ENCODE measurements at regions not wholly inside any gene's neighbourhood (a gene's known extent, or its start where the extent isn't known, plus 50 kb on each side); places are given as distances from the start of the nearest gene placed in this dataset.

DNA sequence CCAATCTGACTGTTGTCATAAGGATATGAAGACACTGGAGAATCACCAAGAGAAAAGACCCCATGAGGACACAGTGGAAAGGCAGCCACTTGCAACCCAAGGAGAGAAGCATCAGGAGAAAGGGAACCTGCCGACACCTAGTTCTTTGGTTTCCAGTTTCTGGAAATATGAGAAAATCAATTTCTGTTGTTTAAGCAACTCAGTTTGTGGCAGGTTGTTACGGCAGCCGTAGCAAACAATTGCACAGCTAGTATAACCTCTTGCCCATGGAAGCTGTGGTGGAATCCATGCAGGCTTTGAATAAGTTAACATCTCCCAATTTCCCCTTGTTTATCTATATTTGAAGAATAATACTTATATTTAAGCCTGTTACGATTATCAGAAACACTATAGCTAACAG, 1103.0 kb upstream of the PHF14 start:
- Histone ChIP-seq H3K9me2 (replicated peaks; ENCODE audit: insufficient read depth, low read length) (peaks cover 4% of the 10 kb centered on the region; the same call in 1 of the 2 replicates), H3K9ac (ENCODE audit: low read length) (no peak overlapping the region), H3K27ac (ENCODE audit: low read length) (no peak overlapping the region), H3K4me3 (ENCODE audit: low read length) (no peak overlapping the region), H3K9me3 (ENCODE audit: low read length) (peaks cover 11% of the 10 kb centered on the region; the same call in 1 of the 2 replicates), H3K79me2 (ENCODE audit: low read length) (no peaks in the 10 kb centered on the region), H3K4me1 (ENCODE audit: low read length) (no peaks in the 10 kb centered on the region), H3K27me3 (ENCODE audit: low read length) (no peaks in the 10 kb centered on the region), H2AFZ (ENCODE audit: low read length) (no peak overlapping the region), H4K20me1 (ENCODE audit: insufficient read depth, low read depth, low read length) (no peaks in the 10 kb centered on the region), H3K4me2 (ENCODE audit: low read depth, low read length, poor library complexity, severe bottlenecking) (no peak overlapping the region), H3K36me3 (ENCODE audit: insufficient read depth, low read length) (no peaks in the 10 kb centered on the region)
- no peak for DNase-seq

DNA sequence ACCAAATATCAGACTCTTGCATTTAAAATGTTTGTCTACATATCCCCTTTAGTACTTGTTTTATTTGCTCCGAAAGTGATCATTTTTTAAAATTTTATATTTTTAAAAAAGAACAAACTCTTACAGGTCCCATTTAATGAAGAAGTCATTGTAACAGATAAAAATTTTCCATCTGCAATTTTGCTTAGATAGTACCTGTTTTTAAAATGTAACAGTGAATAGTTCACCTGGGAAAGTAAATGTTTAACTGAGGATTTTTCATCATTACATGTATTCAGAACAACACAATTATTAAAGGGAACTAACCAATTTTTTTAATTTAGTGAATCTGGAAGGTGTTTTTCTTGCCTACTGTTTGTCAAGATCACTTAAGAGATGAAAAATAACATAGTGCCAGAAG, 1099.5 kb upstream of the PHF14 start:
- no peaks in the 10 kb centered on the region for H3K27me3 ChIP-seq (ENCODE audit: low read length)
- H3K36me3 ChIP-seq (ENCODE audit: insufficient read depth, low read length), result no peaks in the 10 kb centered on the region
- H3K27ac ChIP-seq (ENCODE audit: low read length), result no peak overlapping the region
- H3K4me2 ChIP-seq (ENCODE audit: low read depth, low read length, poor library complexity, severe bottlenecking), result no peak overlapping the region
- DNase-seq, result no peak
- H3K9me2 ChIP-seq (replicated peaks; ENCODE audit: insufficient read depth, low read length), result no peaks in the 10 kb centered on the region
- H2AFZ ChIP-seq (ENCODE audit: low read length), result no peak overlapping the region
- H3K4me1 ChIP-seq (ENCODE audit: low read length), result no peaks in the 10 kb centered on the region
- H3K4me3 ChIP-seq (ENCODE audit: low read length), result no peak overlapping the region
- peaks cover 10% of the 10 kb centered on the region; the same call in 1 of the 2 replicates for H3K9me3 ChIP-seq (ENCODE audit: low read length)
- H3K79me2 ChIP-seq (ENCODE audit: low read length), result no peaks in the 10 kb centered on the region
- H4K20me1 ChIP-seq (ENCODE audit: insufficient read depth, low read depth, low read length), result no peaks in the 10 kb centered on the region
- H3K9ac ChIP-seq (ENCODE audit: low read length), result no peak overlapping the region

DNA sequence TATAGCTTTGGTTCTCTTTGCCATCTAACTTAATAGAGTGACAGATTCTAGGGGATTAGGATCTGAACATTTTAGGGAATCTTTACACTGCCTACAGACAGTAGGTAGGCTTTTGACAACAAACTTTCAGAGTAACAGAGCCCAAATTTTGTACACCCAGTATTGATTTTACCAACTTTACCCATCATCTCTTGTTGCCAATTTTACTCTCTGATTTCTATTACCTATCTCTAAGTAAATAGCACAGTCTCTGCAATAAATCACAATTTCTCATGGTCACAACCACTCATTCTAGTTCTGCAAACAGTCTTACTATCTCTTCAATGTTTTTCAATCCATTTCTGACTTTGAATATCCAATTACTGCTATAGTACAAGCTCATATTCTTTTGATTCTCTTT, 1097.6 kb upstream of the PHF14 start:
- Histone ChIP-seq H3K27me3 (ENCODE audit: low read length) (no peaks in the 10 kb centered on the region), H3K9ac (ENCODE audit: low read length) (no peak overlapping the region), H3K36me3 (ENCODE audit: insufficient read depth, low read length) (no peaks in the 10 kb centered on the region)

DNA sequence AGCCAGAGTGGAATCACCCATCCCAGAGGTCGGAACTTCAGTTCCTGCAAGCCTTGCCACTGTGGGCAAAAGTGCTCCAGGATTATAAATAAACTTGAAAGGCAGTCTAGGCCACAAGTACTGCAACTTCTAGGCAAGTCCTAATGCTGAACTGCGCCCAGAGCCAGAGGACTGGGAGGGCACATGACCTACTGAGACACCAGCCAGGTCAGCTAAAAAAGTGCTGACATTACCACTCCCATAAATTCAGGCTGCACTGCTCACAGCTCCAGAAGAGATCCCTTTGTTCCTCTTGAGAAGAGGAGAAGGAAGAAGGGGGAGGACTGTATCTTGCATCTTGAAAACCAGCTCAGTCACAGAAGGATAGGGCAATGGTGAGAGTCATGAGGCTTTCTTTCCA, 1084.1 kb upstream of the PHF14 start:
- no peak overlapping the region for H2AFZ ChIP-seq (ENCODE audit: low read length)
- H3K4me1 ChIP-seq (ENCODE audit: low read length), result no peaks in the 10 kb centered on the region
- no peak overlapping the region for H3K4me3 ChIP-seq (ENCODE audit: low read length)
- no peak for DNase-seq
- H3K27ac ChIP-seq (ENCODE audit: low read length), result no peak overlapping the region
- peaks cover 26% of the 10 kb centered on the region for H3K9me3 ChIP-seq (ENCODE audit: low read length)
- no peaks in the 10 kb centered on the region for H3K27me3 ChIP-seq (ENCODE audit: low read length)
- no peaks in the 10 kb centered on the region for H3K79me2 ChIP-seq (ENCODE audit: low read length)
- H4K20me1 ChIP-seq (ENCODE audit: insufficient read depth, low read depth, low read length), result no peaks in the 10 kb centered on the region
- no peaks in the 10 kb centered on the region for H3K9me2 ChIP-seq (replicated peaks; ENCODE audit: insufficient read depth, low read length)
- no peaks in the 10 kb centered on the region for H3K36me3 ChIP-seq (ENCODE audit: insufficient read depth, low read length)
- H3K4me2 ChIP-seq (ENCODE audit: low read depth, low read length, poor library complexity, severe bottlenecking), result no peak overlapping the region
- H3K9ac ChIP-seq (ENCODE audit: low read length), result no peak overlapping the region

More for the DNA sequence above, 1097.6 kb upstream of the PHF14 start:
- Histone ChIP-seq H3K79me2 (ENCODE audit: low read length) (no peaks in the 10 kb centered on the region), H3K27ac (ENCODE audit: low read length) (no peak overlapping the region), H4K20me1 (ENCODE audit: insufficient read depth, low read depth, low read length) (no peaks in the 10 kb centered on the region), H3K4me3 (ENCODE audit: low read length) (no peak overlapping the region), H2AFZ (ENCODE audit: low read length) (no peak overlapping the region), H3K4me2 (ENCODE audit: low read depth, low read length, poor library complexity, severe bottlenecking) (no peak overlapping the region), H3K9me2 (replicated peaks; ENCODE audit: insufficient read depth, low read length) (no peaks in the 10 kb centered on the region; the same call in 1 of the 2 replicates), H3K9me3 (ENCODE audit: low read length) (peaks cover 7% of the 10 kb centered on the region; the same call in 1 of the 2 replicates), H3K4me1 (ENCODE audit: low read length) (no peaks in the 10 kb centered on the region)
- no peak for DNase-seq

DNA sequence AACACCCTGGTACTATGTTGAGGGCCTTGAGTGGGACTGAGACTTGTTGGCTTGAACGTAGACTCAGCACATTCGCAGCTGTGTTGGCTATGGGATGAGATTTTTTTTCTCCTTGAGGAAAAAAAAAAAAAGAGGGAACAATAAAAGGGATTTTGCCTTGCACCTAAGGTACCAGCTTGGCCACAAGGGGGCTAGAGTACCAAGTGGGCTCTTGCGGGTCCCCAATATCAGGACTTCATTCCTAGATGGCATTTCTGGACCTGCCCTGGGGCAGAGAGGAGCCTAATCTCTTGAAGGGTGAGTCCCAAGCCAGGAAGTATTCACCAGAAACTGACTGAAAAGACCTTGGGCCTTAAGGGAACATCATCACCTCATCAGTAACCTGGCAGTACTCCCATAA, 1083.6 kb upstream of the PHF14 start:
- H3K4me2 ChIP-seq (ENCODE audit: low read depth, low read length, poor library complexity, severe bottlenecking), result no peak overlapping the region
- DNase-seq, result no peak
- no peaks in the 10 kb centered on the region for H3K27me3 ChIP-seq (ENCODE audit: low read length)
- H3K4me1 ChIP-seq (ENCODE audit: low read length), result no peaks in the 10 kb centered on the region
- no peak overlapping the region for H3K9ac ChIP-seq (ENCODE audit: low read length)
- no peaks in the 10 kb centered on the region for H3K79me2 ChIP-seq (ENCODE audit: low read length)
- H4K20me1 ChIP-seq (ENCODE audit: insufficient read depth, low read depth, low read length), result no peaks in the 10 kb centered on the region
- no peaks in the 10 kb centered on the region for H3K36me3 ChIP-seq (ENCODE audit: insufficient read depth, low read length)
- H2AFZ ChIP-seq (ENCODE audit: low read length), result no peak overlapping the region
- H3K9me2 ChIP-seq (replicated peaks; ENCODE audit: insufficient read depth, low read length), result no peaks in the 10 kb centered on the region
- H3K4me3 ChIP-seq (ENCODE audit: low read length), result no peak overlapping the region
- peaks cover 26% of the 10 kb centered on the region for H3K9me3 ChIP-seq (ENCODE audit: low read length)
- no peak overlapping the region for H3K27ac ChIP-seq (ENCODE audit: low read length)

DNA sequence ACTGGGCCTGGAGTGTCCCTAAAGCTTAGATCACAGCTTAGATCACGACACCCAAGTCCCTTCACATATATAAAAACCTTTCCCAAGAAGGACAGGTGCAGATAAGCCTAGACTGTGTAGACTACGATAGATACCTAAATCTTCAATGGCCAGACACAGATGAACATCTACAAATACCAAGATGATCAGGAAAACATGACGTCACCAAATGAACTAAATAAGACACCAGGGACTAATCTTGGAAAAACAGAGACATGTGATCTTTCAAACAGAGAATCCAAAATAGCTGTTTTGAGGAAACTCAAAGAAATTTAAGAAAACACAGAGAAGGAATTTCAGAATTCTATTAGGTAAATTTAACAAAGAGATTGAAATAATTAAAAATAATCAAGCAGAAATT, 1082.6 kb upstream of the PHF14 start:
- H4K20me1 ChIP-seq (ENCODE audit: insufficient read depth, low read depth, low read length), result no peaks in the 10 kb centered on the region
- H3K27me3 ChIP-seq (ENCODE audit: low read length), result no peaks in the 10 kb centered on the region
- H2AFZ ChIP-seq (ENCODE audit: low read length), result no peak overlapping the region
- H3K9me2 ChIP-seq (replicated peaks; ENCODE audit: insufficient read depth, low read length), result no peaks in the 10 kb centered on the region
- H3K27ac ChIP-seq (ENCODE audit: low read length), result no peak overlapping the region
- H3K79me2 ChIP-seq (ENCODE audit: low read length), result no peaks in the 10 kb centered on the region
- H3K36me3 ChIP-seq (ENCODE audit: insufficient read depth, low read length), result no peaks in the 10 kb centered on the region
- H3K4me1 ChIP-seq (ENCODE audit: low read length), result no peaks in the 10 kb centered on the region
- peaks cover 26% of the 10 kb centered on the region for H3K9me3 ChIP-seq (ENCODE audit: low read length)
- H3K4me2 ChIP-seq (ENCODE audit: low read depth, low read length, poor library complexity, severe bottlenecking), result no peak overlapping the region
- DNase-seq, result no peak
- H3K9ac ChIP-seq (ENCODE audit: low read length), result no peak overlapping the region
- H3K4me3 ChIP-seq (ENCODE audit: low read length), result no peak overlapping the region

DNA sequence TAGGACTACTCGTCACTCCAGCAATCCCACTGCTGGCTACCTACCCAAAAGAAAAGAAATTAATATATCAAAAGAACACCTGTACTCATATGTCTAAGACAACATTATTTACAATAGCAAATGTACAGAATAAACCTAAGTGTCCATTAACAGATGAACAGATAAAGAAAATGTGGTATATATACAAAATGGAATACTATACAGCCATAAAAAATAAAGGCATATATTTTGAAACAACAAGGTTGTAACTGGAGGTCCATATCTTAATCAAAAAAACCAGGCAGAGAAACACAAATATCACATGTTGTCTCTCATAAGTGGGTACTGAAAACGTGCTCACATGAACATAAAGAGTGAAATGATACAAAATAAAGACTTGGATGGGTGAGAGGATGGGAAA, 1073.3 kb upstream of the PHF14 start:
- Histone ChIP-seq H3K36me3 (ENCODE audit: insufficient read depth, low read length) (no peaks in the 10 kb centered on the region), H3K79me2 (ENCODE audit: low read length) (no peaks in the 10 kb centered on the region), H3K4me2 (ENCODE audit: low read depth, low read length, poor library complexity, severe bottlenecking) (no peak overlapping the region), H3K9me3 (ENCODE audit: low read length) (peaks cover 21% of the 10 kb centered on the region), H3K4me3 (ENCODE audit: low read length) (no peak overlapping the region), H3K9ac (ENCODE audit: low read length) (no peak overlapping the region), H3K9me2 (replicated peaks; ENCODE audit: insufficient read depth, low read length) (no peaks in the 10 kb centered on the region), H2AFZ (ENCODE audit: low read length) (no peak overlapping the region), H3K27ac (ENCODE audit: low read length) (no peak overlapping the region), H4K20me1 (ENCODE audit: insufficient read depth, low read depth, low read length) (no peaks in the 10 kb centered on the region), H3K4me1 (ENCODE audit: low read length) (no peaks in the 10 kb centered on the region), H3K27me3 (ENCODE audit: low read length) (no peaks in the 10 kb centered on the region)
- DNase-seq, result no peak

DNA sequence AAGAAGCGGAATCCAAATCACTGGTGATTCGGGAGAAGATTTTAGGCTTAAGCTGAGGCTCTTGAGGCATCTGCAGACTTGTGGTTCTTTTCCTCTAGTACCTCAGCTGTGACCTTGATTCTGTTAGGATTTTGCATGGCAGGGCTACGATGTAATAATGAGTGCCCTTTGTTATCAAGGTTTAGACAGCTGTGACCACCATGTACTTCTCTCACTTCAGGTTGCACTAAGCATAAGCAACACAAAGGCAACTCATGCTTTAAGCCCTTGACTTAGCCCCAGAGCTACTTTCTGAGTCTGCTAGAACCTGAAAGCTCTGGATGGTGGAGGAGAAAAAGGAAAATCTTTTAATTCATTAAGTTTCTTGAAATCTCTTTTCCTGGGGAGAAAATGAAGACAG, 1052.3 kb upstream of the PHF14 start:
- H3K4me2 ChIP-seq (ENCODE audit: low read depth, low read length, poor library complexity, severe bottlenecking), result no peak overlapping the region
- no peaks in the 10 kb centered on the region for H3K4me1 ChIP-seq (ENCODE audit: low read length)
- no peak for DNase-seq

More for the DNA sequence above, 1052.3 kb upstream of the PHF14 start:
- Histone ChIP-seq H3K4me3 (ENCODE audit: low read length) (no peak overlapping the region), H3K36me3 (ENCODE audit: insufficient read depth, low read length) (no peaks in the 10 kb centered on the region), H3K79me2 (ENCODE audit: low read length) (no peaks in the 10 kb centered on the region), H3K27ac (ENCODE audit: low read length) (no peak overlapping the region), H4K20me1 (ENCODE audit: insufficient read depth, low read depth, low read length) (no peaks in the 10 kb centered on the region), H3K9me3 (ENCODE audit: low read length) (peaks cover 25% of the 10 kb centered on the region), H3K9ac (ENCODE audit: low read length) (no peak overlapping the region), H3K27me3 (ENCODE audit: low read length) (no peaks in the 10 kb centered on the region), H3K9me2 (replicated peaks; ENCODE audit: insufficient read depth, low read length) (no peaks in the 10 kb centered on the region), H2AFZ (ENCODE audit: low read length) (no peak overlapping the region)

Measured in Karpas-422 (cell line).